Panc1 (cell line): ENCODE measurements at regions not wholly inside any gene's neighbourhood (a gene's known extent, or its start where the extent isn't known, plus 50 kb on each side); places are given as distances from the start of the nearest gene placed in this dataset.

Experiments used
- ATAC-seq: fragments of 200-7000 bp; cut with Tn5 transposase; 2 replicates; pipeline ENCODE4 v1.9.1; 2020; ENCODE audit warnings: mild to moderate bottlenecking, moderate library complexity
- BruUV-seq: library from RNA; stranded (reverse); fragments of 400-500 nt; replicated peaks from 2 replicates; lab custom pipeline; 2021; lab: Mats Ljungman, UMichigan
- CTCF ChIA-PET: fragments of 300-600 bp; sonication (Branson Sonifier 250); formaldehyde crosslinking; loops from one replicate; lab custom pipeline; 2022; ENCODE audit warnings: antibody characterized with exemption; lab: Charles Lee
- POLR2A ChIA-PET: fragments of 300-600 bp; sonication (Branson Sonifier 250); formaldehyde crosslinking; loops from one replicate; lab custom pipeline; 2022; ENCODE audit warnings: antibody characterized with exemption; lab: Charles Lee
- DNase-seq: peaks from one replicate; pipeline ENCODE4 v3.0.0-alpha.2; 2010; ENCODE audit warnings: low read depth, low spot score
- H3K27ac ChIP-seq: 2 replicates; pipeline ENCODE4 v1.5.1; 2011; ENCODE audit warnings: mild to moderate bottlenecking, low read length, inconsistent platforms
- H3K27me3 ChIP-seq: fragments of 200-500 bp; sonication (Bioruptor generic); 2 replicates; pipeline ENCODE4 v1.6.0; 2014; ENCODE audit warnings: low read length, inconsistent platforms; ENCODE audit not compliant: control insufficient read depth, insufficient read depth
- H3K36me3 ChIP-seq: fragments of 200-500 bp; sonication (Bioruptor generic); 2 replicates; pipeline ENCODE4 v1.5.1; 2014; ENCODE audit warnings: inconsistent platforms, mild to moderate bottlenecking, low read length, moderate library complexity; ENCODE audit not compliant: control insufficient read depth, insufficient read depth
- H3K4me1 ChIP-seq: 2 replicates; pipeline ENCODE4 v1.5.1; 2011; ENCODE audit warnings: inconsistent platforms, mild to moderate bottlenecking, low read length, moderate library complexity; ENCODE audit not compliant: control insufficient read depth, insufficient read depth
- H3K4me3 ChIP-seq, 2 experiments: 2 replicates each; pipeline ENCODE4 v1.5.1; 2011 to 2012; ENCODE audit warnings: low read depth in 2 of 2, low read length in 2 of 2, mild to moderate bottlenecking in 2 of 2, inconsistent platforms in 1 of 2, moderate library complexity in 1 of 2
- H3K9me3 ChIP-seq: fragments of 200-500 bp; sonication (Bioruptor generic); 2 replicates; pipeline ENCODE4 v1.5.1; 2014; ENCODE audit warnings: low read depth, mild to moderate bottlenecking, inconsistent platforms, low read length, moderate library complexity; ENCODE audit not compliant: control insufficient read depth, insufficient read depth
- CTCF ChIP-seq: fragments of 450-650 bp; IDR thresholded peaks from 2 replicates; pipeline ENCODE4 v1.5.1; 2017; ENCODE audit warnings: mild to moderate bottlenecking
- POLR2AphosphoS5 ChIP-seq: IDR thresholded peaks from 2 replicates; pipeline ENCODE4 v1.6.1; 2012; ENCODE audit warnings: mild to moderate bottlenecking, low read depth, low read length, moderate library complexity
- REST ChIP-seq, 2 experiments: IDR thresholded peaks; 2 replicates each; pipeline ENCODE4 v1.6.1; 2011 to 2012; ENCODE audit warnings: low read depth in 2 of 2, control low read depth in 1 of 2, low read length in 1 of 2, mild to moderate bottlenecking in 1 of 2, moderate library complexity in 1 of 2; ENCODE audit not compliant: insufficient read depth in 1 of 2
- SIN3A ChIP-seq: IDR thresholded peaks from 2 replicates; pipeline ENCODE4 v1.6.1; 2012; ENCODE audit warnings: low read depth, mild to moderate bottlenecking, low read length, moderate library complexity, borderline replicate concordance; ENCODE audit not compliant: insufficient read depth
- TCF7L2 ChIP-seq: IDR thresholded peaks from 2 replicates; pipeline ENCODE4 v1.6.1; 2011; ENCODE audit warnings: mild to moderate bottlenecking, low read depth, low read length, inconsistent platforms
- in situ Hi-C: cut with HindIII; loops from 2 replicates; pipeline ENCODE4 v1.10.0; 2016; ENCODE audit warnings: low sequenced_read_pairs, low pct_unique_long_range_greater_than_20kb
- intact Hi-C: fragments of 100-400 bp; cut with micrococcal nuclease; formaldehyde crosslinking; loops from one replicate; pipeline ENCODE4 v1.10.0; 2022; ENCODE audit not compliant: unreplicated experiment

GRCh38 chr21:40901691-40902090 lies 54.7 kb upstream of the DSCAM start:
- no TSS peak for BruUV-seq
- Histone ChIP-seq H3K27me3 (no peaks in the 10 kb centered on the region), H3K4me1 (no peaks in the 10 kb centered on the region), H3K27ac (no peak overlapping the region), H3K4me3 (no peak overlapping the region), H3K9me3 (no peaks in the 10 kb centered on the region), H3K36me3 (no peaks in the 10 kb centered on the region)
- DNase-seq (no peak), ATAC-seq (no peak)
- intact Hi-C loops: no loop called here
- in situ Hi-C loops: no loop called here
- TF ChIP-seq POLR2AphosphoS5 (no peak), TCF7L2 (no peak), SIN3A (no peak), CTCF (no peak), REST (IDR thresholded peaks at IDR 0.05; ENCODE audit: insufficient read depth in 1 of 2, low read depth in 2 of 2, low read length in 1 of 2) (no peak)
- ChIA-PET CTCF (no interaction called here), POLR2A (no interaction called here)

GRCh38 chr21:40902299-40902698 lies 55.3 kb upstream of the DSCAM start:
- intact Hi-C loops (no loop called here), in situ Hi-C loops (no loop called here)
- ChIA-PET CTCF (no interaction called here), POLR2A (no interaction called here)
- no peak overlapping the region for H3K4me3 ChIP-seq
- no peaks in the 10 kb centered on the region for H3K4me1 ChIP-seq
- TF ChIP-seq CTCF: no peak
- no peak overlapping the region for H3K27ac ChIP-seq
- H3K9me3 ChIP-seq: no peaks in the 10 kb centered on the region
- no peak for ATAC-seq
- BruUV-seq: no TSS peak
- H3K36me3 ChIP-seq: no peaks in the 10 kb centered on the region
- no peaks in the 10 kb centered on the region for H3K27me3 ChIP-seq
- no peak for DNase-seq

- no peaks in the 10 kb centered on the region for H3K4me1 ChIP-seq
- no peak overlapping the region for H3K27ac ChIP-seq
- H3K27me3 ChIP-seq: no peaks in the 10 kb centered on the region
- H3K36me3 ChIP-seq: no peaks in the 10 kb centered on the region
- POLR2A ChIA-PET: no interaction called here
- H3K4me3 ChIP-seq: no peak overlapping the region
- no peaks in the 10 kb centered on the region for H3K9me3 ChIP-seq
- in situ Hi-C loops (no loop called here), intact Hi-C loops (no loop called here)
- ATAC-seq: no peak
- BruUV-seq: no TSS peak
- no peak for TF ChIP-seq CTCF
- TF ChIP-seq TCF7L2: no peak
- CTCF ChIA-PET: no interaction called here
- DNase-seq: no peak
These were observed 56.0 kb upstream of the DSCAM start for GRCh38 chr21:40902993-40903392.
